ENCODE measurements at regions not wholly inside any gene's neighbourhood (a gene's known extent, or its start where the extent isn't known, plus 50 kb on each side); places are given as distances from the start of the nearest gene placed in this dataset.

GRCh38 chr6:4192627-4193026 lies 57.3 kb upstream of the ECI2 start:
- no peak for DNase-seq (ENCODE audit: low read depth in 3 of 3)

DNA sequence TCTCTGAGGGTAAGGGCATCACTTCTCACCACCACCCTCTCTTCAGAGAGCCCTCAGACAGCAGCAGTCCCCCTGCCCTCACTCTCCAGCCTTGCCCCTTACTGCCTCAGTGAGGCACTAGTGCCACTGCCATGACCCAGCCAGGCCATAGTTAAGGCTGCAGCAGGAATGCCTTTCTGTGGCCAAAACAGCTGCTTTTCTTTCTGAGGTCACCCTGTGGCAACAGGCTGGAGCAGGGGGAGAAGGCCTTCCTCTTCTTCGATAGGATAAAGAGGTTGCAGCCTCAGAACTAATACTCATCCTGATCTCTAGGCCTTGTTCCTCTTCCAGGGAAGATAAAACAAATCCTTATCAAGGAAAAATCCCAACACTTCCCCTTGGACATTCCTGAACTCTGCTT lies 56.8 kb upstream of the ECI2 start:
- DNase-seq (ENCODE audit: low read depth in 3 of 3), result no peak

GRCh38 chr6:4191271-4191721 lies 55.9 kb upstream of the ECI2 start:
- DNase-seq (ENCODE audit: low read depth in 3 of 3), result no peak

DNA sequence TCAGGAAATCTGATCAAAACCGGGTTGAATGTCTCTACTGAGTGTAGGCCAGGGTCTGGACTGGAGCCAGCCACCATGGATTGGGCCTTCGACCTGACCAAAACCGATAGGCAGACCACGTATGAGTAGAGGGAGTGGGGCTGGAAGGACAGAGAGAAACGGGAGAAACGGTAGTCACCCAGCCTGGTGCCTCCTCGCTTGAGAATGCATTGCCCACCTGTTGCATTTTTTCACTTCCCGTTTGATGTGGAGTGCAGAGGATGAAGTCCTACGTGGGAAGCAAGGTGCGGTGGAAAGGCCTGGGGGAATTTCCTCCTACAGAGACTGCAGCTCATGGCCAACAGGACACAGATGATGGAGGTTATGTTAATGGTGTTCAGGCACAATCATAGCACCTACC lies 53.9 kb upstream of the ECI2 start:
- DNase-seq (ENCODE audit: low read depth in 3 of 3), result no peak

DNA sequence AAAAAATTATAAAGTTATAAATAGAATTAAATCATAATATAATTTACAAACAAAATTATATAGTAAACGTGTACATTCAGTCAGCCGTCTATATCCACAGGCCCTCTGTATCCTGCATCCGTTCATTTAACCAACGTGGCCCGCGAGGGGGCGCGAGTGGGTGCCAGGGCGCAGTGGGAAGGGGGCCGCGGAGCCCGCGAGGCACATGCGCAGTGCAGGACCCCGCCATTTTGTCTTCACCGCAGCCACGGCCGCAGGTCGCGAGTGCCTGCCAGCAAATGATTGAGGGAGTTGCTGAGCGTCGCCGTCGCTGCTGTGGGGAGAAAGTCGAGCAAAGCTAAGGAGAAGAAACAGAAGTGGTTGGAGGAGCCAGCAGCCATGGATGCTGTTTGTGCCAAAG lies 53.4 kb upstream of the ECI2 start:
- no peak for DNase-seq (ENCODE audit: low read depth in 3 of 3)

DNA sequence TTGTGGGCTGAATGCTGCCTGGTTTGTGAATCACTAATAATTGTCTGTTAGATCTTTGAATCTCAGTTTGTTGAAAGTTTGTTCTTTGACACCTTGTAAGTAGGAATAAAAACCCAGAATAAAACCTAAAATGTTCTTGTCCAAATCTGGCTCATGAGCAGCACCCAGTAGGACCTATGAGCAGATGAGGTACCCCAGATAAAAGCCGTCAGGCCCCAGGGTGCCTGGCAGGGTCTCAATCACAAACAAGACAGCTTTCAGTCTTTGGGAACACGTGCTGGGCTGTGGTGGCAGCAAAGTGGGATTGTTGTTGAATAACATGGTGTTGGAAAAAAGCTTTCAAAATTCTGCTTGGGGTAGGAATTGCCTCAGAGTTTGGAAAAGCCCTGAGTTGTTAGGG lies 52.1 kb upstream of the ECI2 start:
- no peak for DNase-seq (ENCODE audit: low read depth in 3 of 3)

DNA sequence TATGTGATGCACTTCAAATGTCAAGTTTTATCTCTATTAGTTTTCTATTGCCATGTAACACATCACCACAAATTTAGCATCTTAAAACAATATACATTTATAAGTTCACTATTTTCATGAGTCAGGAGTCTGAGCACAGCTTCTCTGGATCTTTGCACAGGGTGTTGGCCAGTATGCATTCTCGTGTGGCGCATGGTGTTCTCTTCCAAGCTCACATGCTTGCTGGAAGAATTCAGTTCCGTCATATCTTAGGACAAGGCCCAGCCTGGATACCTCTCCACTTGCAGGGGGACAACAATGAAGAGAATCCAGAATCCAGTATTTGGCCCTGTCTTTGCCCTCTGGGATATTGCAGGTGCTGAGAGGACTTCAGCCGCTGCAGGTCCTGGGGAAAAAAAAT lies 51.0 kb upstream of the ECI2 start:
- DNase-seq (ENCODE audit: low read depth in 3 of 3), result no peak

DNA sequence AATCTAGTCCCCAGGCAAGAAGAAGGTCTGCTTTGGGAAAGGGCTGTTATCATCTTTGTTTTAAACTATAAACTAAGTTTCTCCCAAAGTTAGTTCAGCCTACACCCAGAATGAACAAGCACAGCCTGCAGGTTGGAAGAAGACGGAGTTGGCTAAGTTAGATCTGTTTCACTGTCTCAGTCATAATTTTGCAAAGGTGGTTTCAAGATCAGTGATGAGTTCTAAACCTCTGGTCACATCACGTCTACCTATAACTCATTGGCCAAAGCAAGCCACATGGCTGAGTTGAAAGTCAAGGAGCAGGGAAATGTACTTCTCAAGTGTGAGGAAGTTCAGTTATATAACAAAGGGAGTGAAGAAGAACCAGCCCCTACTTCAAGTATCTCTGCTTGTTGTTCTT lies 50.5 kb upstream of the ECI2 start:
- no peak for DNase-seq (ENCODE audit: low read depth in 3 of 3)

DNA sequence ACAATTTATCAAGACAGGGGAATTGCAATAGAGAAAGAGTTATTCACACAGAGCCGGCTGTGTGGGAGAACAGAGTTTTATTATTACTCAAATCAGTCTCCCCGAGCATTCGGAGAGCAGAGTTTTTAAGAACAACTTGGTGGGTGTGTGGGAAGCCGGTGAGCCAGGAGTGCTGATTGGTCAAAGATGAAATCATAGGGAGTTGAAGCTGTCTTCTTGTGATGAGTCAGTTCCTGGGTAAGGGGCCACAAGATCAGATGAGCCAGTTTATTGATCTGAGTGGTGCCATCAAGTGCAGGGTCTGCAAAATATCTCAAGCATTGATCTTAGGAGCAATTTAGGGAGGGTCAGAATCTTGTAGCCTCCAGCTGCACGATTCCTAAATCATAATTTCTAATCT lies 50.0 kb upstream of the ECI2 start:
- DNase-seq (ENCODE audit: low read depth in 3 of 3), result peak in 2 of 3 experiments; percentile 26 to 37
